ENCODE measurements at regions not wholly inside any gene's neighbourhood (a gene's known extent, or its start where the extent isn't known, plus 50 kb on each side); places are given as distances from the start of the nearest gene placed in this dataset.

DNA sequence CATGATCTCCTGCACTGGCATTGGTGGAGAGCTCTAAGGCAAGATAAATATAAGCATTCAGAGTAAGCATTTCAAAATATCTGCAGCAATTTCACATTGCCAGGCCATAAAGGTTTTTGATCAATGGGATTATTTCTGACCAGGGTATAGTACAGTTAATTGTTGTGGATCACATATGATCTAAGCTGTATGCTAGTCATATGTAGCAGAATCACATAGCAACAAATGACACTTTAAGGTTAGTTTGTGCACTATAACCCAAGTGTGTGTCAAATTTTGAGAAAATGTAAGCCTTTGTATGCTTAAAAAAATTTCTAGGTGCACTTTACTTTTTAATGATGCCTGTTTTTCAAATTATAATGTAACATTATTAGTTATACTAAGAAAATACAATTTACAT is 386.0 kb upstream of the ADAMTS5 start:
- CTCF ChIA-PET (ENCODE audit: low intra/inter-chr PET ratio): no interaction called here
- FAIRE-seq: no peak
- Histone ChIP-seq H3K4me3 (no peak overlapping the region), H3K27ac (ENCODE audit: extremely low read depth, low read depth, low read length) (no peak overlapping the region), H3K36me3 (ENCODE audit: control insufficient read depth, insufficient read depth, low read length) (no peaks in the 10 kb centered on the region), H2AFZ (ENCODE audit: low read depth, low read length) (no peak overlapping the region), H3K9me1 (ENCODE audit: control insufficient read depth, insufficient read depth, low read length) (no peaks in the 10 kb centered on the region), H3K79me2 (ENCODE audit: control insufficient read depth, insufficient read depth, low read length) (no peaks in the 10 kb centered on the region), H3K4me2 (ENCODE audit: insufficient read depth, low read length) (no peak overlapping the region), H3K9ac (ENCODE audit: insufficient read depth in 1 of 2, low read depth in 2 of 2, low read length in 2 of 2) (no peak overlapping the region), H3K4me1 (replicated peaks in 1 of 2; ENCODE audit: control insufficient read depth in 2 of 2, insufficient read depth in 2 of 2, low read length in 2 of 2) (no peaks in the 10 kb centered on the region), H3K9me3 (replicated peaks; ENCODE audit: control insufficient read depth, insufficient read depth, low read depth, low read length) (no peaks in the 10 kb centered on the region), H4K20me1 (replicated peaks; ENCODE audit: control insufficient read depth, insufficient read depth, low read length) (no peaks in the 10 kb centered on the region), H3K27me3 (ENCODE audit: control insufficient read depth in 2 of 2, insufficient read depth in 2 of 2, low read length in 2 of 2) (no peaks in the 10 kb centered on the region)
- no TSS peak for BruUV-seq (replicated peaks)
- in situ Hi-C loops (cut with MboI): no loop called here
- no peak for DNase-seq (ENCODE audit: extremely low read depth in 1 of 4, low spot score in 3 of 4)
- intact Hi-C loops (cut with micrococcal nuclease): no loop called here
- TF ChIP-seq, protein P1, sequence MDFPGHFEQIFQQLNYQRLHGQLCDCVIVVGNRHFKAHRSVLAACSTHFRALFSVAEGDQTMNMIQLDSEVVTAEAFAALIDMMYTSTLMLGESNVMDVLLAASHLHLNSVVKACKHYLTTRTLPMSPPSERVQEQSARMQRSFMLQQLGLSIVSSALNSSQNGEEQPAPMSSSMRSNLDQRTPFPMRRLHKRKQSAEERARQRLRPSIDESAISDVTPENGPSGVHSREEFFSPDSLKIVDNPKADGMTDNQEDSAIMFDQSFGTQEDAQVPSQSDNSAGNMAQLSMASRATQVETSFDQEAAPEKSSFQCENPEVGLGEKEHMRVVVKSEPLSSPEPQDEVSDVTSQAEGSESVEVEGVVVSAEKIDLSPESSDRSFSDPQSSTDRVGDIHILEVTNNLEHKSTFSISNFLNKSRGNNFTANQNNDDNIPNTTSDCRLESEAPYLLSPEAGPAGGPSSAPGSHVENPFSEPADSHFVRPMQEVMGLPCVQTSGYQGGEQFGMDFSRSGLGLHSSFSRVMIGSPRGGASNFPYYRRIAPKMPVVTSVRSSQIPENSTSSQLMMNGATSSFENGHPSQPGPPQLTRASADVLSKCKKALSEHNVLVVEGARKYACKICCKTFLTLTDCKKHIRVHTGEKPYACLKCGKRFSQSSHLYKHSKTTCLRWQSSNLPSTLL (IDR thresholded peaks at IDR 0.05): no peak
- TF ChIP-seq, protein P2, sequence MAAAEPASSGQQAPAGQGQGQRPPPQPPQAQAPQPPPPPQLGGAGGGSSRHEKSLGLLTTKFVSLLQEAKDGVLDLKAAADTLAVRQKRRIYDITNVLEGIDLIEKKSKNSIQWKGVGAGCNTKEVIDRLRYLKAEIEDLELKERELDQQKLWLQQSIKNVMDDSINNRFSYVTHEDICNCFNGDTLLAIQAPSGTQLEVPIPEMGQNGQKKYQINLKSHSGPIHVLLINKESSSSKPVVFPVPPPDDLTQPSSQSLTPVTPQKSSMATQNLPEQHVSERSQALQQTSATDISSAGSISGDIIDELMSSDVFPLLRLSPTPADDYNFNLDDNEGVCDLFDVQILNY (CRISPR knock-in tag; IDR thresholded peaks at IDR 0.05): no peak
- TF ChIP-seq ZNF695 (CRISPR knock-in tag; IDR thresholded peaks at IDR 0.05) (no peak), COPS2 (conservative IDR thresholded peaks at IDR 0.05) (no peak), U2AF1 (optimal IDR thresholded peaks at IDR 0.05; ENCODE audit: low read depth, low read length) (no peak), BCL6 (CRISPR knock-in tag; IDR thresholded peaks at IDR 0.05) (no peak), ZNF217 (CRISPR knock-in tag; IDR thresholded peaks at IDR 0.05) (no peak), SOX6 (IDR thresholded peaks at IDR 0.05) (no peak), MIER1 (IDR thresholded peaks at IDR 0.05; ENCODE audit: low read depth) (no peak), MTA3 (IDR thresholded peaks at IDR 0.05; ENCODE audit: borderline replicate concordance) (no peak), ZNF766 (CRISPR knock-in tag; conservative IDR thresholded peaks at IDR 0.05) (no peak), JUN (IDR thresholded peaks at IDR 0.05; ENCODE audit: borderline replicate concordance, low read depth, low read length) (no peak), JUN (CRISPR knock-in tag; IDR thresholded peaks at IDR 0.05; ENCODE audit: borderline replicate concordance) (no peak)
- TF ChIP-seq, protein P3, sequence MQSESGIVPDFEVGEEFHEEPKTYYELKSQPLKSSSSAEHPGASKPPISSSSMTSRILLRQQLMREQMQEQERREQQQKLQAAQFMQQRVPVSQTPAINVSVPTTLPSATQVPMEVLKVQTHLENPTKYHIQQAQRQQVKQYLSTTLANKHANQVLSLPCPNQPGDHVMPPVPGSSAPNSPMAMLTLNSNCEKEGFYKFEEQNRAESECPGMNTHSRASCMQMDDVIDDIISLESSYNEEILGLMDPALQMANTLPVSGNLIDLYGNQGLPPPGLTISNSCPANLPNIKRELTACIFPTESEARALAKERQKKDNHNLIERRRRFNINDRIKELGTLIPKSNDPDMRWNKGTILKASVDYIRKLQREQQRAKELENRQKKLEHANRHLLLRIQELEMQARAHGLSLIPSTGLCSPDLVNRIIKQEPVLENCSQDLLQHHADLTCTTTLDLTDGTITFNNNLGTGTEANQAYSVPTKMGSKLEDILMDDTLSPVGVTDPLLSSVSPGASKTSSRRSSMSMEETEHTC (IDR thresholded peaks at IDR 0.05): no peak
- POLR2A ChIA-PET: no interaction called here
- ATAC-seq: no peak
